ENCODE measurements at regions not wholly inside any gene's neighbourhood (a gene's known extent, or its start where the extent isn't known, plus 50 kb on each side); places are given as distances from the start of the nearest gene placed in this dataset.

DNA sequence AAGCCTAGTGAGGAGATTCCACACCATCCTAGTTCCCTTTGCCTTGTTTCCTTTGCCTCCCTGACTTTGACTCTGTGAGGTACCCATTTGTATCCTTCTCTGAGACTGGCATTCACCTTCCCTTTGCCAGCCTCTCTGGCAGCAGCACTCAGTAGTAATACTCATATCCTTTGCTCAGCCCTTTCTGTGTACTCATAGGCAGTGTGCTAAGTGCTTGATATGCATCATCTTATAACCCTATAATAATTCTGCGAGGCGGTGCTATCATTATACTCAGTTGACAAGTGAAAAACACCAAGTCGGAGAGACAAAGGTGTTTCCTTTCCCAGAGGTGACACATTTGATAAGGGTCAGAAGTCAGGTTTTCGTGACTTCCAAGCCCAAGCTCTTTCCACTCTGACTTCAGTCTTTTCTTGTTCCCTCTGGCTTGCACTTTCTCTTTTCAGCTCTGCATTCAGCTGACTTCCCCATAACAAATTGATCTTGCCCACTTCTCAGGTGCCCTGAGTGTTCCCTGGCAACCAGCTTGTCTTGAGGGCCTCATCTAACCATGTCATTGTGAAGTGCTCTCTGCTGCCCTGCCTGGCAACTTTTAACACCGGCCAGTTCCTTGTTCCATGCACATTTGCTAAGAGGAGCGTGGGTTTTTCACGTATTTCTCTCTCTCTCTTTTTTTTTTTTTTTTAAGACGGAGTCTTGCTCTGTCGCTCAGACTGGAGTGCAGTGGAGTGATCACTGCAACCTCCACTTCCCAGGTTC, 94.5 kb upstream of the UPP2 start:
- no peak for DNase-seq

GRCh38 chr2:158004126-158004764, 97.4 kb upstream of the UPP2 start:
- DNase-seq, result peak; percentile 41

- DNase-seq, result no peak
Observed at GRCh38 chr2:158002079-158002478, 99.6 kb upstream of the UPP2 start.

DNA sequence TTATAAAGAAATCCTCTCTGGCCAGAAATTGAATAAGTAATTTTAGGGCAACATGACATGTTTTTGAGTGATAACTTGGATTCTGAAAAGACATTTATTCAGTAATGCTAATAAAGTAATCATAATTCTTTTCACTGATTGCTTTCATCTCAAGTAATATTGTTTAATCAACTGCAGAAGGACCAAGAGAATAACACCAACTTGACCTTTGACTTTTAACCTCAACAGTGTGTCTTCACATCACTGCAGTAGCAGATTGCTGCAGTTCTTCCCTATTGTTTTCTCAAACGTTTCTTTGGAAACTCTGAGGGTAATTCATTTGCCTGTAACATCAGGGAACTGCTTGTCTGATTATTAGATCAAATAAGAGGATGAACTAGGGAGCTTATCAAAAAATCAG, 104.9 kb upstream of the UPP2 start:
- DNase-seq, result no peak

GRCh38 chr2:157995117-157995516, 106.6 kb upstream of the UPP2 start:
- peak; percentile 10 for DNase-seq

- DNase-seq, result no peak
Observed at GRCh38 chr2:157991932-157992331, 109.7 kb upstream of the UPP2 start.

- DNase-seq, result peak; percentile 23
Observed at GRCh38 chr2:157990173-157990572, 111.5 kb upstream of the UPP2 start.

GRCh38 chr2:157989227-157989626, 112.4 kb upstream of the UPP2 start:
- no peak for DNase-seq

DNA sequence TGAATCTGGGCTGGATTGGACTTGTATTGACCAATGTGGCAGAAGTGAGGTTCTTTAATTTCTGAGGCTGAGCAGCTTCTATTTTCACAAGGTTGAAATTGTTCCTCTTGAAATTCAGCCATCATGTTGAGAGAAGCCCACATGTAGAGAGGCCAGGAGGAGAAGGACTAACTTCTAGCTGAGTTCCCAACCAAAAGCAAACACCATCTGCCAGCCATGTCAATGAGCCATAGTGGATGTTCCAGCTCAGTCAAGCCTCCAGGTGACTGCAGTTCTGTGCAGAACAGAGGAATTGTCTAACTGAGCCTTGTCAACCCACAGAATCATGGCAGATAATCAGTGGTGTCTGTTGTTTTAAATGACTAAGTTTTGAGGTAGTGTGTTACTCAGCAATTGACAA, 110.6 kb upstream of the ACVR1 start:
- peak; percentile 40 for DNase-seq

- no peak for DNase-seq
Observed at GRCh38 chr2:157984866-157985265, 108.7 kb upstream of the ACVR1 start.

DNA sequence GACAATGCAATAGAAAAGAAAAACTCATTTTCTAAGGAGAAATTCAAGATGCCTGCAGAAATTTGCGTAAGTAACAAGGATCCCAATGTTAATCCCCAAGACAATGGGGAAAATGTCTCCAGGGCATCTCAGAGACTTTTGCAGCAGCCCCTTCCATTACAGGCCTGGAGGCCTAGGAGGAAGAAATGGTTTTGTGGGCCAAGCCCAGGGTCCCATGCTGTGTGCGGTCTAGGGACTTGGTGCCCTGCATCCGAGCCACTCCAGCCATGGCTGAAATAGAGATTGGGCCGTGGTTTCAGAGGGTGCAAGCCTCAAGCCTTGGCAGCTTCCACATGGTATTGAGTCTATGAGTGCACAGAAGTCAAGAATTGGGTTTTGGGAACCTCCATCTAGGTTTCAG, 103.9 kb upstream of the ACVR1 start:
- DNase-seq, result no peak

GRCh38 chr2:157971702-157972101, 95.6 kb upstream of the ACVR1 start:
- DNase-seq, result no peak

DNA sequence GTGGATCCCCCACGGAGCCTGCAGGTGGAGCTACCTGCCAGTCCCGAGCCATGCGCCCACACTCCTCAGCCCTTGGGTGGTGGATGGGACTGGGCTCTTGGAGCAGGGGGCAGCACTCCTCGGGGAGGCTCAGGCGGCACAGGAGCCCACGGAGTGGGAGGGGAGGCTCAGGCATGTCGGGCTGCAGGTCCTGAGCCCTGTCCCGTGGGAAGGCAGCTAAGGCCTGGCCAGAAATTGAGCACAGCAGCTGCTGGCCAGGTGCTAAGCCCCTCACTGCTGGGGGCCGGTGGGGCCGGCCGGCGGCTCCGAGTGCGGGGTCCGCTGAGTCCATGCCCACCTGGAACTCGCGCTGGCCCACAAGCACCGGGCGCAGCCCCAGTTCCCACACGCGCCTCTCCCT, 91.7 kb upstream of the ACVR1 start:
- DNase-seq, result no peak

GRCh38 chr2:157959249-157959648, 83.1 kb upstream of the ACVR1 start:
- no peak for DNase-seq

GRCh38 chr2:157957596-157957995, 81.5 kb upstream of the ACVR1 start:
- no peak for DNase-seq

DNA sequence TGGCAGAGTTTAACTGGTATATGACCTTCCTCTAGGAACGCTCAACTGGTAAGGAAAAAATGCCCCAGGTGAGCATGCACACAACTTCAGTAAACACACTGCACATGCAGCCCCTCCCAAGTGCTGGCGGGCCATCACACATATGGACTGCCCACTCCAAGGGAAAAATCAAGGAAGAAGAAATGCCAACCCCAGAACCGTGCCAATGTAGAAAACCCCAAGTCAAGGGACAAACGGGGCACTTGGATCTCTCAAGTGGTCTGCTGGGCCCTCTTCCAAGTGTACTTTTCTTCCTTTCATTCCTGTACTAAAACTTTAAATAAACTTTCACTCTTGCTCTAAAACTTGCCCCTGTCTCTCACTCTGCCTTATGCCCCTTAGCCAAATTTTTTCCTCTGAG, 76.4 kb upstream of the ACVR1 start:
- no peak for DNase-seq

DNA sequence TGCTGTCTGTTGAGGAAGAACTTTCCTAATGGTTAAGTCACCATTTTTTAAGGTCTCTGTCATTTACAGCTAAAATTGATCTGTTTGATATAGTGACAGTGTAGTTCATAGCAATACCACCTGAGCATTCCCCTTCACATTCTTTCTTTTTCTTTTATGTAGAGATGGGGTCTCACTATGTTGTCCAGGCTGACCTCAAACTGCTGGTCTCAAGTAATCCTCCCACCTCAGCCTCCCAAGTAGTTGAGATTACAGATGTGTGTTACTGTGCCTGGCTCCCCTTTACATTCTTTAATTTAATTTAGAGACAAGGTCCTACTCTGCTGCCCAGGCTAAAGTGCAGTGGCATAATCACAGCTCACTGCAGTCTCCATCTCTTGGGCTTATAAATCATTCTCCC, 72.7 kb upstream of the ACVR1 start:
- DNase-seq, result no peak

GRCh38 chr2:157946919-157947557, 70.9 kb upstream of the ACVR1 start:
- DNase-seq, result no peak

DNA sequence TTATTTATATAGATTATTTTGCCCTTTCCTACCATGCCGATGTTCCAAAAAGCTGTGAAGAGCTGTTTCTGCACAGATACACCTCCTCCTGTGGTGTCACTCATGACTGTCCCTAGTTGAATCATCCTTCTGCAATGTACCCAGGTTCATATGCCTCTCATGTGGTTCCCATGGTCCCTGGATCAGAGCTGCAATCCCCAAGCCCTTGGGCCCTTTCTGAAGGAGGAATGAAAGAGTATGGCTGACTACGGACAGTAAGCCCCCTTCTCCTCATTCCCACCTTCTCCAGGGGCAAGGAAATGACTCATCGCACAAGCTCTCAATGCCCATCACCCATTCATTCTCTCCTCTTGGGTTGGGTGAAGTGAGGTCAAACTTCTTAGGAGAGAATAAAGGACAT, 63.9 kb upstream of the ACVR1 start:
- no peak for DNase-seq

GRCh38 chr2:157938556-157938955, 62.4 kb upstream of the ACVR1 start:
- no peak for DNase-seq

- DNase-seq, result no peak
Observed at GRCh38 chr2:157936406-157936805, 60.3 kb upstream of the ACVR1 start.

DNA sequence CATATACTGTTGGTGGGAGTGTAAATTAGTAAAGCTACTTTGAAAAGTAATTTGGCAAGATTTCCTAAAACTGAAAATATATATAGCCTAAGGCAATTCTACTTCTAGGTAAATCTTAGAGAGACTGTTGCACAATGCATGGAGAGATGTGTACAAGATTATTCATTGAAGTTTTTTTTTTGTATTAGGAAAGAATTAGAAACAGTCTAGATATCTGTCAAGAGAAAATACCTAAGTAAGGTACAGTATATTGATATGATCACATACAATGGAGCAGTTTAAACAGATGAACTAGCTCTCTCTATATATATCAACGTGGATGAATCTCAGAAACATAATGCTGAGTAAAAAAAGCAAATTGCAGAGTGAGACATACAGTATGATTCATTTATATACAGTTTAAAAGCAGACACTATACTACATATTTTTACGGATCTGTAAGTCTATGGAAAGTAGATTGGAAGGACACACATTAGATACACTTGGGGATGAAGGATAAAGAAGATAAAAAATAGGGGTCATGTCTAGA, 59.3 kb upstream of the ACVR1 start:
- no peak for DNase-seq

GRCh38 chr2:157934684-157935377, 58.7 kb upstream of the ACVR1 start:
- DNase-seq, result no peak
